ENCODE measurements at regions not wholly inside any gene's neighbourhood (a gene's known extent, or its start where the extent isn't known, plus 50 kb on each side); places are given as distances from the start of the nearest gene placed in this dataset.
A peak's percentile ranks its signal among the peaks of the same experiment; 100 is the strongest.

DNA sequence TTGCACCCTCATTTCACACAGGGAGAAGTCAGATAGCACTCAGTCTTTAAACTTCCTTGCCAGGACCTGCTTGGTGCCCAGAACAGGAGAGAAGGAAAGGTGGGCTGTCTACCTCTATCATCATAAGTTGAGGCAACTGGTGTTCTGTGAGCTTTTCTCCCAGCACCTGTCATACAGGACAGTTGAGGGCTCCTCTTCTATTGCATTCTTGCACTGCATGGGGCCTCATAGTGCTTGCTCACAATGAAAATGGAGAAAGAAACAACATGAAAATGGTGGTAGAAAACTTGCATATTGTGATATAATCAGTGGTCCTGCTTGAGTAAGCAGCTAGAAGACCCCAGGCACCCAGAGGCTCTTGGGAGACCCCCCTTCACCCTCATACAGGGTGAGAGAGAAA, 311.7 kb upstream of the GOLIM4 start:
- TF ChIP-seq, protein P1, sequence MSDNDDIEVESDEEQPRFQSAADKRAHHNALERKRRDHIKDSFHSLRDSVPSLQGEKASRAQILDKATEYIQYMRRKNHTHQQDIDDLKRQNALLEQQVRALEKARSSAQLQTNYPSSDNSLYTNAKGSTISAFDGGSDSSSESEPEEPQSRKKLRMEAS (CRISPR knock-in tag; IDR thresholded peaks at IDR 0.05), result no peak
- TF ChIP-seq PRRX2 (CRISPR knock-in tag; IDR thresholded peaks at IDR 0.05) (no peak), MXD4 (CRISPR knock-in tag; IDR thresholded peaks at IDR 0.05; ENCODE audit: borderline replicate concordance) (no peak), FOXK1 (CRISPR knock-in tag; IDR thresholded peaks at IDR 0.05) (no peak), SP1 (CRISPR knock-in tag; conservative IDR thresholded peaks at IDR 0.05) (no peak), SOX15 (CRISPR knock-in tag; IDR thresholded peaks at IDR 0.05) (no peak), JAZF1 (CRISPR knock-in tag; IDR thresholded peaks at IDR 0.05) (no peak), SMAD4 (CRISPR knock-in tag; IDR thresholded peaks at IDR 0.05) (no peak)
- TF ChIP-seq, protein P2, sequence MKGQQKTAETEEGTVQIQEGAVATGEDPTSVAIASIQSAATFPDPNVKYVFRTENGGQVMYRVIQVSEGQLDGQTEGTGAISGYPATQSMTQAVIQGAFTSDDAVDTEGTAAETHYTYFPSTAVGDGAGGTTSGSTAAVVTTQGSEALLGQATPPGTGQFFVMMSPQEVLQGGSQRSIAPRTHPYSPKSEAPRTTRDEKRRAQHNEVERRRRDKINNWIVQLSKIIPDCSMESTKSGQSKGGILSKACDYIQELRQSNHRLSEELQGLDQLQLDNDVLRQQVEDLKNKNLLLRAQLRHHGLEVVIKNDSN (CRISPR knock-in tag; IDR thresholded peaks at IDR 0.05), result no peak
- TF ChIP-seq, protein P3, sequence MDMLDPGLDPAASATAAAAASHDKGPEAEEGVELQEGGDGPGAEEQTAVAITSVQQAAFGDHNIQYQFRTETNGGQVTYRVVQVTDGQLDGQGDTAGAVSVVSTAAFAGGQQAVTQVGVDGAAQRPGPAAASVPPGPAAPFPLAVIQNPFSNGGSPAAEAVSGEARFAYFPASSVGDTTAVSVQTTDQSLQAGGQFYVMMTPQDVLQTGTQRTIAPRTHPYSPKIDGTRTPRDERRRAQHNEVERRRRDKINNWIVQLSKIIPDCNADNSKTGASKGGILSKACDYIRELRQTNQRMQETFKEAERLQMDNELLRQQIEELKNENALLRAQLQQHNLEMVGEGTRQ (CRISPR knock-in tag; IDR thresholded peaks at IDR 0.05), result no peak
- TF ChIP-seq, protein P4, sequence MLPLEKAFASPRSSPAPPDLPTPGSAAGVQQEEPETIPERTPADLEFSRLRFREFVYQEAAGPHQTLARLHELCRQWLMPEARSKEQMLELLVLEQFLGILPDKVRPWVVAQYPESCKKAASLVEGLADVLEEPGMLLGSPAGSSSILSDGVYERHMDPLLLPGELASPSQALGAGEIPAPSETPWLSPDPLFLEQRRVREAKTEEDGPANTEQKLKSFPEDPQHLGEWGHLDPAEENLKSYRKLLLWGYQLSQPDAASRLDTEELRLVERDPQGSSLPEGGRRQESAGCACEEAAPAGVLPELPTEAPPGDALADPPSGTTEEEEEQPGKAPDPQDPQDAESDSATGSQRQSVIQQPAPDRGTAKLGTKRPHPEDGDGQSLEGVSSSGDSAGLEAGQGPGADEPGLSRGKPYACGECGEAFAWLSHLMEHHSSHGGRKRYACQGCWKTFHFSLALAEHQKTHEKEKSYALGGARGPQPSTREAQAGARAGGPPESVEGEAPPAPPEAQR (CRISPR knock-in tag; IDR thresholded peaks at IDR 0.05), result no peak
- TF ChIP-seq, protein P5, sequence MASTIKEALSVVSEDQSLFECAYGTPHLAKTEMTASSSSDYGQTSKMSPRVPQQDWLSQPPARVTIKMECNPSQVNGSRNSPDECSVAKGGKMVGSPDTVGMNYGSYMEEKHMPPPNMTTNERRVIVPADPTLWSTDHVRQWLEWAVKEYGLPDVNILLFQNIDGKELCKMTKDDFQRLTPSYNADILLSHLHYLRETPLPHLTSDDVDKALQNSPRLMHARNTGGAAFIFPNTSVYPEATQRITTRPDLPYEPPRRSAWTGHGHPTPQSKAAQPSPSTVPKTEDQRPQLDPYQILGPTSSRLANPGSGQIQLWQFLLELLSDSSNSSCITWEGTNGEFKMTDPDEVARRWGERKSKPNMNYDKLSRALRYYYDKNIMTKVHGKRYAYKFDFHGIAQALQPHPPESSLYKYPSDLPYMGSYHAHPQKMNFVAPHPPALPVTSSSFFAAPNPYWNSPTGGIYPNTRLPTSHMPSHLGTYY (CRISPR knock-in tag; IDR thresholded peaks at IDR 0.05), result no peak
- TF ChIP-seq, protein P6, sequence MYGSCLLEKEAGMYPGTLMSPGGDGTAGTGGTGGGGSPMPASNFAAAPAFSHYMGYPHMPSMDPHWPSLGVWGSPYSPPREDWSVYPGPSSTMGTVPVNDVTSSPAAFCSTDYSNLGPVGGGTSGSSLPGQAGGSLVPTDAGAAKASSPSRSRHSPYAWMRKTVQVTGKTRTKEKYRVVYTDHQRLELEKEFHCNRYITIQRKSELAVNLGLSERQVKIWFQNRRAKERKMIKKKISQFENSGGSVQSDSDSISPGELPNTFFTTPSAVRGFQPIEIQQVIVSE (CRISPR knock-in tag; IDR thresholded peaks at IDR 0.05; ENCODE audit: borderline replicate concordance), result no peak
- TF ChIP-seq, protein P7, sequence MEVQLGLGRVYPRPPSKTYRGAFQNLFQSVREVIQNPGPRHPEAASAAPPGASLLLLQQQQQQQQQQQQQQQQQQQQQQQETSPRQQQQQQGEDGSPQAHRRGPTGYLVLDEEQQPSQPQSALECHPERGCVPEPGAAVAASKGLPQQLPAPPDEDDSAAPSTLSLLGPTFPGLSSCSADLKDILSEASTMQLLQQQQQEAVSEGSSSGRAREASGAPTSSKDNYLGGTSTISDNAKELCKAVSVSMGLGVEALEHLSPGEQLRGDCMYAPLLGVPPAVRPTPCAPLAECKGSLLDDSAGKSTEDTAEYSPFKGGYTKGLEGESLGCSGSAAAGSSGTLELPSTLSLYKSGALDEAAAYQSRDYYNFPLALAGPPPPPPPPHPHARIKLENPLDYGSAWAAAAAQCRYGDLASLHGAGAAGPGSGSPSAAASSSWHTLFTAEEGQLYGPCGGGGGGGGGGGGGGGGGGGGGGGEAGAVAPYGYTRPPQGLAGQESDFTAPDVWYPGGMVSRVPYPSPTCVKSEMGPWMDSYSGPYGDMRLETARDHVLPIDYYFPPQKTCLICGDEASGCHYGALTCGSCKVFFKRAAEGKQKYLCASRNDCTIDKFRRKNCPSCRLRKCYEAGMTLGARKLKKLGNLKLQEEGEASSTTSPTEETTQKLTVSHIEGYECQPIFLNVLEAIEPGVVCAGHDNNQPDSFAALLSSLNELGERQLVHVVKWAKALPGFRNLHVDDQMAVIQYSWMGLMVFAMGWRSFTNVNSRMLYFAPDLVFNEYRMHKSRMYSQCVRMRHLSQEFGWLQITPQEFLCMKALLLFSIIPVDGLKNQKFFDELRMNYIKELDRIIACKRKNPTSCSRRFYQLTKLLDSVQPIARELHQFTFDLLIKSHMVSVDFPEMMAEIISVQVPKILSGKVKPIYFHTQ (CRISPR knock-in tag; IDR thresholded peaks at IDR 0.05), result no peak
- no peaks in the 10 kb centered on the region for H3K36me3 Mint-ChIP-seq
- peak; percentile 91 for ATAC-seq
- peaks cover 8% of the 10 kb centered on the region for H3K4me1 Mint-ChIP-seq
- H3K27ac Mint-ChIP-seq, result peak overlapping the region; percentile 85
- ChIA-PET CTCF (no interaction called here), POLR2A (no interaction called here)
- no peak overlapping the region for H3K4me3 Mint-ChIP-seq
- no peak for DNase-seq (ENCODE audit: low spot score)
- no peaks in the 10 kb centered on the region for H3K27me3 Mint-ChIP-seq (ENCODE audit: low read depth)
- H3K9me3 Mint-ChIP-seq, result no peaks in the 10 kb centered on the region

DNA sequence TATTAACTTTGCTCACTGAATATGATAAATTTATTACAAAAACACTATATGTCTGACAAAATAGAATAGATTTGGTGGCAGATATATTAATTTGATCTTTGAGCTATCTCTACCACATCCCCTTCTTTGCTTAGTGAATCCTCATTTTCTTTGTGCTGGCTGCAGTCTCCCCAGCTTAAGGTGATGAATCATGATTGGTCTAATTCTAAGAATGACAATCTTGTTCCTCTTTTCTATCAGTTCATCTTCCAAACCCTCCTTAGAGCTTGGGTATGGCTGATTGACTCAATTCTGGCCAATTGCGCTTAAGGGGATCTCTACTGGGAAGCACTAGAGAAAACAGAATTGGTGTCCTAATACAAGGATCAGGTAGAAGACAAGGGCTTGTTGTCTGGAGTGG, 309.6 kb upstream of the GOLIM4 start:
- Mint-ChIP-seq H3K36me3 (no peaks in the 10 kb centered on the region), H3K27ac (no peak overlapping the region), H3K4me3 (no peak overlapping the region), H3K9me3 (no peaks in the 10 kb centered on the region), H3K4me1 (peaks cover 8% of the 10 kb centered on the region), H3K27me3 (ENCODE audit: low read depth) (no peaks in the 10 kb centered on the region)
- DNase-seq (ENCODE audit: low spot score) (no peak), ATAC-seq (no peak)
- ChIA-PET POLR2A (no interaction called here), CTCF (no interaction called here)
- no peak for TF ChIP-seq ZBTB21 (CRISPR knock-in tag; IDR thresholded peaks at IDR 0.05; ENCODE audit: borderline replicate concordance)
- TF ChIP-seq ZNF423 (CRISPR knock-in tag; IDR thresholded peaks at IDR 0.05), result no peak
- TF ChIP-seq ZNF121 (CRISPR knock-in tag; IDR thresholded peaks at IDR 0.05), result no peak
- TF ChIP-seq, protein P8, sequence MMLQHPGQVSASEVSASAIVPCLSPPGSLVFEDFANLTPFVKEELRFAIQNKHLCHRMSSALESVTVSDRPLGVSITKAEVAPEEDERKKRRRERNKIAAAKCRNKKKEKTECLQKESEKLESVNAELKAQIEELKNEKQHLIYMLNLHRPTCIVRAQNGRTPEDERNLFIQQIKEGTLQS (CRISPR knock-in tag; conservative IDR thresholded peaks at IDR 0.05), result no peak
- TF ChIP-seq CREM (CRISPR knock-in tag; IDR thresholded peaks at IDR 0.05), result no peak
- TF ChIP-seq, protein P1 (CRISPR knock-in tag; IDR thresholded peaks at IDR 0.05), result no peak
- no peak for TF ChIP-seq ETV6 (CRISPR knock-in tag; IDR thresholded peaks at IDR 0.05)
- TF ChIP-seq SMAD3 (CRISPR knock-in tag; IDR thresholded peaks at IDR 0.05; ENCODE audit: borderline replicate concordance), result no peak
- TF ChIP-seq ELF4 (CRISPR knock-in tag; IDR thresholded peaks at IDR 0.05; ENCODE audit: low read depth), result no peak
- no peak for TF ChIP-seq NR3C1 (CRISPR knock-in tag; conservative IDR thresholded peaks at IDR 0.05; ENCODE audit: low read depth)
- no peak for TF ChIP-seq JUN (CRISPR knock-in tag; IDR thresholded peaks at IDR 0.05)
- TF ChIP-seq, protein P9, sequence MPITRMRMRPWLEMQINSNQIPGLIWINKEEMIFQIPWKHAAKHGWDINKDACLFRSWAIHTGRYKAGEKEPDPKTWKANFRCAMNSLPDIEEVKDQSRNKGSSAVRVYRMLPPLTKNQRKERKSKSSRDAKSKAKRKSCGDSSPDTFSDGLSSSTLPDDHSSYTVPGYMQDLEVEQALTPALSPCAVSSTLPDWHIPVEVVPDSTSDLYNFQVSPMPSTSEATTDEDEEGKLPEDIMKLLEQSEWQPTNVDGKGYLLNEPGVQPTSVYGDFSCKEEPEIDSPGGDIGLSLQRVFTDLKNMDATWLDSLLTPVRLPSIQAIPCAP (CRISPR knock-in tag; IDR thresholded peaks at IDR 0.05), result no peak
- TF ChIP-seq GTF2I (CRISPR knock-in tag; conservative IDR thresholded peaks at IDR 0.05), result no peak
- no peak for TF ChIP-seq FOXJ3 (CRISPR knock-in tag; IDR thresholded peaks at IDR 0.05; ENCODE audit: borderline replicate concordance)
- no peak for TF ChIP-seq FOXK1 (CRISPR knock-in tag; IDR thresholded peaks at IDR 0.05)
